C4-2B (cell line): ENCODE measurements at regions not wholly inside any gene's neighbourhood (a gene's known extent, or its start where the extent isn't known, plus 50 kb on each side); places are given as distances from the start of the nearest gene placed in this dataset.

ENCODE experiments used
- H3K27ac ChIP-seq: fragments of 450-650 bp; 2 replicates; pipeline ENCODE4 v1.5.1; 2017
- CTCF ChIP-seq: fragments of 450-650 bp; conservative IDR thresholded peaks from 2 replicates; pipeline ENCODE4 v1.5.1; 2017; ENCODE audit warnings: mild to moderate bottlenecking
- ZFX ChIP-seq: fragments of 450-650 bp; IDR thresholded peaks from 2 replicates; pipeline ENCODE4 v1.6.1; 2017

DNA sequence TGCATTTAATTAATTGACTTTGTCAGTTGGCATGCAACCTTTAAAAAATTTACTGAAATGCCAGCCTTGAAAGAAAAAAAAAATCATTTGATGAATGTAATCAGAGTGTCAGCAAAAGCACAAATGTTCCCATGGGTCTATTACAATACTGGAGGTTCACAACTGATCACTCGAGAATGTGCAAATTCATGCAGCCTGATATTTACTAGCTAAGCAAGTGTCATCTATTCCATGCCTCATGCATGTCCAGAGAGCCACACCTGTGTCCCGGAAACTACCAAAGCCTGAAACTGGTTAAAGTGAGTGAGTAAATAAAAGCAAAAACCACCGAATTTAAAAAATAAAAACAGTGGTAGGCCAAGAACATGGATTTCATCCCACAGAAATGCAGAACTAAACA, 415.3 kb upstream of the ID2 start:
- no peak overlapping the region for H3K27ac ChIP-seq
- TF ChIP-seq ZFX = no peak
- TF ChIP-seq CTCF = no peak

- H3K27ac ChIP-seq = no peak overlapping the region
- TF ChIP-seq ZFX (no peak), CTCF (no peak)
Observed at GRCh38 chr2:8267048-8267447, 414.8 kb upstream of the ID2 start.

DNA sequence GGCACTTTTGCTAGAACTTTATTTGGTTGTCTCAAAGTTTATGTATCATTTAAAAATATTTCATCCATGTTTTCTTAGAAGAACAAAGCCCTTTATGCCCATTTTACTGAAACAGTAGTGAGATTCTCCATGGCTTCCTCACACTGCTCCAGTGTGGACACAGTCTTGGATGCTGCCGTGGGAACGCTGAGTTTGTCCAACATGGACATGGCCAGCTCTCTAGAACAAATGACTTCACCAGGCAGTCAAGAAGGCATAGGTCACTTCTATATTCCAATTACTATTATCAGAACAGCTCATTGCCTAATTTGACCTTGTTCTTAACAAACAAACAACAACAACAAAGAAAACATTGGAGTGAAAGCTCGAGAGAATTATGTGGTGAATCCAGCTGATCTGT, 414.1 kb upstream of the ID2 start:
- H3K27ac ChIP-seq = no peak overlapping the region
- no peak for TF ChIP-seq CTCF
- no peak for TF ChIP-seq ZFX

GRCh38 chr2:8268172-8268783, 413.6 kb upstream of the ID2 start:
- TF ChIP-seq CTCF (no peak), ZFX (no peak)
- H3K27ac ChIP-seq = no peak overlapping the region

DNA sequence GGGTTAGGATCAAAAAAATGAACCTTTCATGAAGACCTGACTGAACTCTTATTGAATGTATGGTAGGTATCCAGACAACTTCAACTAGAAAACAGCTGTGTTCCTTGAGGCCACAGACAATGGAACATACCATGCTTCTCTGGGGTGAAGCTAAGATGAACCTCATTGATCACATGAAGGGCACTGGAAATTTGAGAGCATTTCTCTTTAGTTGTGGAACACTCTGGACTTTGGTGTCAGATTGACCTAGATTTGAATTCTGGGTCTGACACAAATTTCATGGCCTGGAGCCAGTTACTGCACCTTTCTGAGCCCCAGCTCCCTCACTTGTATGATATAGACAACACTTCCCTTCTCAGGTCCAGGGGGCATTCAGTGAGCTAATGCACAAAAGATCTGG, 411.2 kb upstream of the ID2 start:
- no peak for TF ChIP-seq CTCF
- no peak for TF ChIP-seq ZFX
- no peak overlapping the region for H3K27ac ChIP-seq

GRCh38 chr2:8271461-8271860, 410.4 kb upstream of the ID2 start:
- H3K27ac ChIP-seq = no peak overlapping the region
- TF ChIP-seq ZFX (no peak), CTCF (no peak)

GRCh38 chr2:8276026-8276425, 405.8 kb upstream of the ID2 start:
- no peak for TF ChIP-seq CTCF
- no peak for TF ChIP-seq ZFX
- no peak overlapping the region for H3K27ac ChIP-seq
